Heart left ventricle (tissue), 16 donors: ENCODE measurements at regions not wholly inside any gene's neighbourhood (a gene's known extent, or its start where the extent isn't known, plus 50 kb on each side); places are given as distances from the start of the nearest gene placed in this dataset.

Source experiments
- ATAC-seq, 4 donors: fragments of 200-7000 bp; cut with Tn5 transposase; one replicate each; pipeline ENCODE4 v1.9.1; 2020 to 2022; ENCODE audit warnings: moderate library complexity in 4 of 4, mild to moderate bottlenecking in 3 of 4, moderate number of reproducible peaks in 1 of 4
- DNase-seq, 5 donors: peaks; one replicate each; pipeline ENCODE4 v3.0.0-alpha.2; 2020
- H3K27ac ChIP-seq, 12 donors: fragments of 200-600 bp; sonication (generic) in 4 of 12; one replicate each; pipeline versions ENCODE4 v1.5.0 to v1.8.0; 2016 to 2022; ENCODE audit warnings: mild to moderate bottlenecking in 2 of 12
- H3K27me3 ChIP-seq, 9 donors: fragments of 200-600 bp; sonication (generic) in 2 of 9; one replicate each; pipeline versions ENCODE4 v1.5.1 to v1.8.0; 2016 to 2022; ENCODE audit warnings: mild to moderate bottlenecking in 3 of 9
- H3K36me3 ChIP-seq, 9 donors: fragments of 200-600 bp; sonication (generic) in 2 of 9; one replicate each; pipeline versions ENCODE4 v1.5.0 to v1.8.0; 2018 to 2022; ENCODE audit warnings: mild to moderate bottlenecking in 2 of 9
- H3K4me1 ChIP-seq, 12 donors: fragments of 200-600 bp; sonication (generic) in 4 of 12; one replicate each; pipeline versions ENCODE4 v1.5.0 to v1.8.0; 2016 to 2022; ENCODE audit warnings: mild to moderate bottlenecking in 3 of 12
- H3K4me3 ChIP-seq, 12 donors: fragments of 200-600 bp; sonication (generic) in 4 of 12; one replicate each; pipeline versions ENCODE4 v1.5.0 to v1.8.0; 2017 to 2022; ENCODE audit warnings: mild to moderate bottlenecking in 9 of 12, moderate library complexity in 4 of 12
- H3K9me3 ChIP-seq, 12 donors: fragments of 200-600 bp; sonication (generic) in 4 of 12; one replicate each; pipeline versions ENCODE4 v1.5.0 to v1.8.0; 2016 to 2022; ENCODE audit warnings: mild to moderate bottlenecking in 1 of 12
- POLR2A ChIP-seq, 2 donors: fragments of 450-650 bp; IDR thresholded peaks; one replicate each; pipeline ENCODE4 v1.6.1; 2017; ENCODE audit warnings: antibody characterized with exemption in 2 of 2, mild to moderate bottlenecking in 2 of 2, moderate library complexity in 2 of 2
- WGBS, 4 donors: extraction: QIAGEN DNeasy Blood & Tissue Kit in 2 of 4; methylation state at CpG; one replicate each; pipeline versions ENCODE4 v1.1.5 to v1.1.7; 2013 to 2018; 5-methylcytosine and 5-hydroxymethylcytosine counted together
- intact Hi-C, 10 donors: fragments of 100-400 bp; cut with DNase I; formaldehyde crosslinking; loops; one replicate each; pipeline versions ENCODE4 v1.11.1 to v1.14.2; 2022
- TF ChIP-seq, protein P1 (sequence below), 12 donors: fragments of 200-600 bp; sonication (generic) in 4 of 12; IDR thresholded peaks; one replicate each; pipeline versions ENCODE4 v1.5.0 to v1.8.0; 2018 to 2022; ENCODE audit warnings: antibody characterized with exemption in 12 of 12, mild to moderate bottlenecking in 5 of 12
- donor health status: ischemic (EF 13 %, LVEDD 7.1; RV severe dilation, severe dysfunction).
- donor health status: healthy with polysubstance abuse.
- donor health status: DM: no; HTN: yes; CAD: no.
- donor health status: DM: no; HTN: no; CAD: no.
- donor health status: ischemic (EF 25% LVEDD 6.9; RV normal size, moderate dysfunction).
- donor health status: ischemic (EF 25% LVEDD 5.7; RV mildly dilated, moderate dysfunction).
- donor health status: healthy.
- donor health status: DM: yes; HTN: yes; CAD: no.
- donor health status: ischemic (EF 35%, LVEDD 5.7; RV mildly dilated, moderate dysfunction).
- donor health status: nonischemic (EF 11% LVEDD 7.7; RV severe dilation, severe dysfunction).
- donor health status: DM: yes; HTN: yes; CAD: no.
- donor health status: PGD.
- donor health status: ischemic (EF 29% LVEDD 5.4; RV normal size, mild dysfunction).
- donor health status: nonischemic (EF 23%, LVEDD 6.1; RV moderate dilation, normal function).

DNA sequence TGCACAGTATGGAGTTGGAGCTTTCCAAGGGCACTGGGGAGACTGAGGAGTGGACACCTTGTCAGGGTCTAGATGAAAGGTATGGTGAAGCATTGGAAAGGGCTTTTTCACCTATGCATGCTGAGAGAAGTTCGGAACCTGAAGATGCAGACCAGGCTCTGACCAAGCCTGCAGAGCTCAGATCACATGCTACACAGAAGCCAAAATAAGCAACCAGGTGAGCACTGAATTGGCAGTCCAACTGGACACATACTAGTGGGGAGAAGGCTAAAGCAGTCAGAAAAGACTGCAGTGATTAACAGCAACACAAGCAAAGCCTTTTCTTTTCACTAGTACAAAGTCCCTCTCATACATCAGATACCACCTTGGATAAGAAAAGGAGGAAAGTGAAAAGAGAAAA, 238.3 kb upstream of the PLSCR5 start:
- 80 to 86% (median 83%) methylated on average over 1 of the region's 1 CpG for WGBS, 4 donors
- Histone ChIP-seq H3K36me3 (no peaks in the 10 kb centered on the region), H3K4me1 (no peaks in the 10 kb centered on the region), H3K27ac (no peak overlapping the region), H3K4me3 (no peak overlapping the region), H3K27me3 (no peaks in the 10 kb centered on the region), H3K9me3 (no peaks in the 10 kb centered on the region)
- intact Hi-C loops = no loop called here
- ATAC-seq = no peak
- TF ChIP-seq, protein P1, sequence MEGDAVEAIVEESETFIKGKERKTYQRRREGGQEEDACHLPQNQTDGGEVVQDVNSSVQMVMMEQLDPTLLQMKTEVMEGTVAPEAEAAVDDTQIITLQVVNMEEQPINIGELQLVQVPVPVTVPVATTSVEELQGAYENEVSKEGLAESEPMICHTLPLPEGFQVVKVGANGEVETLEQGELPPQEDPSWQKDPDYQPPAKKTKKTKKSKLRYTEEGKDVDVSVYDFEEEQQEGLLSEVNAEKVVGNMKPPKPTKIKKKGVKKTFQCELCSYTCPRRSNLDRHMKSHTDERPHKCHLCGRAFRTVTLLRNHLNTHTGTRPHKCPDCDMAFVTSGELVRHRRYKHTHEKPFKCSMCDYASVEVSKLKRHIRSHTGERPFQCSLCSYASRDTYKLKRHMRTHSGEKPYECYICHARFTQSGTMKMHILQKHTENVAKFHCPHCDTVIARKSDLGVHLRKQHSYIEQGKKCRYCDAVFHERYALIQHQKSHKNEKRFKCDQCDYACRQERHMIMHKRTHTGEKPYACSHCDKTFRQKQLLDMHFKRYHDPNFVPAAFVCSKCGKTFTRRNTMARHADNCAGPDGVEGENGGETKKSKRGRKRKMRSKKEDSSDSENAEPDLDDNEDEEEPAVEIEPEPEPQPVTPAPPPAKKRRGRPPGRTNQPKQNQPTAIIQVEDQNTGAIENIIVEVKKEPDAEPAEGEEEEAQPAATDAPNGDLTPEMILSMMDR (IDR thresholded peaks at IDR 0.05) = no peak
- no peak for TF ChIP-seq POLR2A (IDR thresholded peaks at IDR 0.05)
- DNase-seq = no peak

DNA sequence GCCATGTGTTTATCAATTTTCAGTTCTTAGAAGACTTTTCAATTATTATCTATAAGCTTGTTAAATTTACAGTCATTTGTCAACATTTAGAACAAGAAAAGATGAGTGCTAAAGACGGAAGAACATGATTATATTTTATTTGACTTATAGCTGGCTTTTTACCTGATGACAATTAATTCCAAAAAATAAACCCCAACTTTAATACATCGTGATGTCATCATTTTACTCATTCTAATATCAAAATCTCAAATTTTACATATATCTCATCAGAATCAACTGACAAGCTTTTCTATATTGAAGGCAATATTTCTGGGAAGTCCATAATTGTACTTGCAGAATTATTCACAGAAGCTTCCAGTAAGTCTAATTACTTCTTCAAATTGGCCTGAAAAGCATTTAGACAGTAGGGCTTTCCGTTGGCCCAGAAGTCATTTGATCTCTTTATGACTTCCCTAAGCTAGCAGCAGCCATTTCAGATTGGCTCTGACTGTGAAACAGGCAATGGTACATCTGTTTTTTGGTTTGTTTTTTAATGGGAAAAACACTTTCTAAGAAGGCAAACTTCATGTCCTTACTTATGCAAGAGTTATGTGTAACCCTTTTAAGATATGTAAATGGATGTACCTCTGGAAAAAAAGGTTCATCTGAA, 234.7 kb upstream of the PLSCR5 start:
- 69 to 76% (median 73%) methylated on average over 3 of the region's 3 CpGs for WGBS, 4 donors
- Histone ChIP-seq H3K4me1 (no peaks in the 10 kb centered on the region), H3K27ac (no peak overlapping the region), H3K27me3 (no peaks in the 10 kb centered on the region), H3K36me3 (no peaks in the 10 kb centered on the region), H3K4me3 (no peak overlapping the region), H3K9me3 (no peaks in the 10 kb centered on the region)
- intact Hi-C loops = no loop called here
- DNase-seq (no peak), ATAC-seq (no peak)
- no peak for TF ChIP-seq POLR2A (IDR thresholded peaks at IDR 0.05)
- TF ChIP-seq, protein P1 (IDR thresholded peaks at IDR 0.05) = no peak

DNA sequence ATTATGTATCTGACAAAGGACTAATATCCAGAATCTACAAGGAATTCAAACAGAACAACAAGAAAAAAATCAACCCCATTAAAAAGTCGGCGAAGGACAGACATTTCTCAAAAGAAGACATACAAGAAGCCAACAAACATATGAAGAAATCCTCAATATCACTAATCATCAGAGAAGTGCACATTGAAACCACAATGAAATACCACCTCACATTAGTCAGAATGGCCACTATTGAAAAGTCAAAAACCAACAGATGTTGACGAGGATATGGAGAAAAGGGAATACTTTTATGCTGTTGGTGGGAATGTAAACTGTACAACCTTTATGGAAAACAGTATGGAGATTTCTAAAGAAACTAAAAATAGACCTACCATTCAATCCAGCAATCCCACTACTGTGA, 233.1 kb upstream of the PLSCR5 start:
- no peak for TF ChIP-seq POLR2A (IDR thresholded peaks at IDR 0.05)
- TF ChIP-seq, protein P1 (IDR thresholded peaks at IDR 0.05) = no peak
- DNase-seq (no peak), ATAC-seq (no peak)
- Histone ChIP-seq H3K27ac (no peak overlapping the region), H3K36me3 (no peaks in the 10 kb centered on the region), H3K27me3 (no peaks in the 10 kb centered on the region), H3K9me3 (no peaks in the 10 kb centered on the region), H3K4me3 (no peak overlapping the region), H3K4me1 (no peaks in the 10 kb centered on the region)
- WGBS, 4 donors = 91 to 95% (median 93%) methylated on average over 3 of the region's 3 CpGs
- intact Hi-C loops = no loop called here

DNA sequence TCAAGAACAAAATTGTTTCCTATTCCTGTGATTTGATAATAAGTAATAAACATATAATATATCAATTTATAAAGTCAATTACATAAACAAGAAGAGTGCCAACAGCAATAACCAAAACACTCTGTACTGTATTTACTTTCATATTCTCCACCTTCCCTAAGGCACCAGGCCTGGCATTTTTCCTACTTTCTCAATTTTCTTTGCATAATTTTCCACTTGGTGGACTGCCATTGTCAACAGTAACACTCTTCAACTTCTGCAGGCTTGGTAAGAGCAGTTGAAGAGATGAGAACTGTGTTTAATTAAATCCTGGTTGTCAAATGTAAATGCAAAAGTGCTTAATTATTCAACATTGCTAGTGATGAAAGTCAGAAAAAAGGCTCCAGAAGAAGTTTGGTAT, 229.8 kb upstream of the PLSCR5 start:
- no peaks in the 10 kb centered on the region for H3K9me3 ChIP-seq
- H3K36me3 ChIP-seq = no peaks in the 10 kb centered on the region
- no peak overlapping the region for H3K27ac ChIP-seq
- no peak for DNase-seq
- H3K4me1 ChIP-seq = no peaks in the 10 kb centered on the region
- H3K27me3 ChIP-seq = no peaks in the 10 kb centered on the region
- H3K4me3 ChIP-seq = no peak overlapping the region
- ATAC-seq = no peak
- no peak for TF ChIP-seq POLR2A (IDR thresholded peaks at IDR 0.05)
- TF ChIP-seq, protein P1 (IDR thresholded peaks at IDR 0.05) = no peak
- intact Hi-C loops = no loop called here
